NOMO-1 treated with dmso at 0.1 percent for 144 hours (cell line): ENCODE measurements at regions not wholly inside any gene's neighbourhood (a gene's known extent, or its start where the extent isn't known, plus 50 kb on each side); places are given as distances from the start of the nearest gene placed in this dataset.
"Not testable (repeated sequence)": the region's sequence is repeated elsewhere in the genome, so short reads cannot be mapped to it uniquely, and the experiment has no call there.

Experiments
- DNase-seq: peaks from one replicate; lab custom pipeline; 2025; ENCODE audit not compliant: unreplicated experiment; lab: John Stamatoyannopoulos, UW

GRCh38 chr10:81101062-81101461 is 563.4 kb downstream of the SH2D4B start:
- no peak for DNase-seq

- no peak for DNase-seq
Measured at GRCh38 chr10:81104494-81104893, 566.8 kb downstream of the SH2D4B start.

- DNase-seq, result no peak
Measured at GRCh38 chr10:81108516-81109199, 571.0 kb downstream of the SH2D4B start.

- DNase-seq, result no peak
Measured at GRCh38 chr10:81109200-81109752, 571.6 kb downstream of the SH2D4B start.

- DNase-seq, result no peak
Measured at GRCh38 chr10:81116201-81116600, 578.5 kb downstream of the SH2D4B start.

- no peak for DNase-seq
Measured at GRCh38 chr10:81116990-81117389, 579.3 kb downstream of the SH2D4B start.

GRCh38 chr10:81127931-81128330 is 590.2 kb downstream of the SH2D4B start:
- DNase-seq, result no peak

- no peak for DNase-seq
Measured at GRCh38 chr10:81130014-81130413, 592.3 kb downstream of the SH2D4B start.

GRCh38 chr10:81135851-81136250 is 598.1 kb downstream of the SH2D4B start:
- DNase-seq, result no peak

GRCh38 chr10:81136261-81136660 is 598.6 kb downstream of the SH2D4B start:
- no peak for DNase-seq

- no peak for DNase-seq
Measured at GRCh38 chr10:81145975-81146374, 608.3 kb downstream of the SH2D4B start.

GRCh38 chr10:81146436-81146835 is 608.7 kb downstream of the SH2D4B start:
- no peak for DNase-seq

GRCh38 chr10:81152656-81153055 is 615.0 kb downstream of the SH2D4B start:
- DNase-seq, result no peak

GRCh38 chr10:81157681-81158080 is 620.0 kb downstream of the SH2D4B start:
- DNase-seq, result no peak

GRCh38 chr10:81177651-81178244 is 640.0 kb downstream of the SH2D4B start:
- no peak for DNase-seq

- no peak for DNase-seq
Measured at GRCh38 chr10:81179324-81179723, 641.6 kb downstream of the SH2D4B start.

- no peak for DNase-seq
Measured at GRCh38 chr10:81179805-81180452, 642.2 kb downstream of the SH2D4B start.

- no peak for DNase-seq
Measured at GRCh38 chr10:81182296-81182695, 644.6 kb downstream of the SH2D4B start.

- no peak for DNase-seq
Measured at GRCh38 chr10:81192221-81192788, 654.6 kb downstream of the SH2D4B start.

GRCh38 chr10:81200801-81201200 is 663.1 kb downstream of the SH2D4B start:
- no peak for DNase-seq

GRCh38 chr10:81207359-81207758 is 667.6 kb upstream of the NRG3 start:
- DNase-seq, result not testable (repeated sequence)

GRCh38 chr10:81213370-81213769 is 661.6 kb upstream of the NRG3 start:
- no peak for DNase-seq
